IMR-90 (cell line): ENCODE measurements at regions not wholly inside any gene's neighbourhood (a gene's known extent, or its start where the extent isn't known, plus 50 kb on each side); places are given as distances from the start of the nearest gene placed in this dataset.

ENCODE experiments used
- ATAC-seq: fragments of 200-7000 bp; cut with Tn5 transposase; 2 replicates; pipeline ENCODE4 v1.9.1; 2020; ENCODE audit warnings: low read depth, mild to moderate bottlenecking, moderate library complexity
- BruUV-seq: library from RNA; stranded (reverse); fragments of 400-500 nt; replicated peaks from 2 replicates; lab custom pipeline; 2021; lab: Mats Ljungman, UMichigan
- CTCF ChIA-PET: fragments of 300-600 bp; formaldehyde crosslinking; extraction: SDS; loops from one replicate; lab custom pipeline; 2021; ENCODE audit warnings: antibody characterized with exemption; lab: Yijun Ruan, JAX
- POLR2A ChIA-PET: fragments of 300-600 bp; sonication (Branson Sonifier 250); formaldehyde crosslinking; loops from one replicate; lab custom pipeline; 2022; ENCODE audit warnings: antibody characterized with exemption; ENCODE audit not compliant: unreplicated experiment; lab: Charles Lee
- DNase-seq: peaks from one replicate; pipeline ENCODE4 v3.0.0; 2013
- H2AFZ ChIP-seq: replicated peaks from 2 replicates; pipeline ENCODE3; 2013; ENCODE audit warnings: low read length, mild to moderate bottlenecking; ENCODE audit not compliant: poor library complexity
- H2AK5ac ChIP-seq: 2 replicates; pipeline ENCODE4 v1.6.1; 2013; ENCODE audit warnings: low read depth, low read length, inconsistent platforms
- H2AK9ac ChIP-seq: replicated peaks from 2 replicates; pipeline ENCODE3; 2013; ENCODE audit warnings: mild to moderate bottlenecking, low read depth, low read length, moderate library complexity; ENCODE audit not compliant: poor library complexity
- H2BK120ac ChIP-seq: 2 replicates; pipeline ENCODE4 v1.6.1; 2013; ENCODE audit warnings: low read depth, low read length, inconsistent platforms
- H2BK15ac ChIP-seq: 3 replicates; pipeline ENCODE4 v1.6.1; 2013; ENCODE audit warnings: low read depth, low read length, inconsistent platforms
- H2BK20ac ChIP-seq: 2 replicates; pipeline ENCODE4 v1.6.1; 2013; ENCODE audit warnings: low read depth, mild to moderate bottlenecking, inconsistent platforms, low read length, moderate library complexity
- H2BK5ac ChIP-seq: 2 replicates; pipeline ENCODE4 v1.6.1; 2013; ENCODE audit warnings: mild to moderate bottlenecking, low read depth, low read length, inconsistent platforms; ENCODE audit not compliant: poor library complexity, severe bottlenecking
- H3K14ac ChIP-seq: replicated peaks from 2 replicates; pipeline ENCODE4 v1.6.1; 2013; ENCODE audit warnings: low read depth, low read length, inconsistent platforms
- H3K18ac ChIP-seq: 2 replicates; pipeline ENCODE4 v1.6.1; 2013; ENCODE audit warnings: low read depth, low read length, control low read depth
- H3K23ac ChIP-seq: 2 replicates; pipeline ENCODE4 v1.6.1; 2013; ENCODE audit warnings: low read depth, low read length, inconsistent platforms
- H3K27ac ChIP-seq: 2 replicates; pipeline ENCODE4 v1.5.1; 2013; ENCODE audit warnings: mild to moderate bottlenecking, control low read depth, low read length; ENCODE audit not compliant: insufficient read depth
- H3K27me3 ChIP-seq: 2 replicates; pipeline ENCODE4 v1.6.1; 2013; ENCODE audit warnings: low read length; ENCODE audit not compliant: control insufficient read depth, insufficient read depth
- H3K36me3 ChIP-seq: 2 replicates; pipeline ENCODE4 v1.6.1; 2013; ENCODE audit warnings: low read length, mixed read lengths; ENCODE audit not compliant: control insufficient read depth, insufficient read depth
- H3K4ac ChIP-seq: 2 replicates; pipeline ENCODE4 v1.6.1; 2013; ENCODE audit warnings: low read depth, low read length, inconsistent platforms
- H3K4me1 ChIP-seq: 2 replicates; pipeline ENCODE4 v1.6.1; 2013; ENCODE audit warnings: low read length, mixed read lengths; ENCODE audit not compliant: control insufficient read depth, insufficient read depth
- H3K4me2 ChIP-seq: 2 replicates; pipeline ENCODE4 v1.6.1; 2013; ENCODE audit warnings: low read depth, mild to moderate bottlenecking, control low read depth, low read length, moderate library complexity
- H3K4me3 ChIP-seq: 2 replicates; pipeline ENCODE4 v1.5.1; 2013; ENCODE audit warnings: low read depth, mild to moderate bottlenecking, control low read depth, low read length, moderate library complexity; ENCODE audit not compliant: insufficient read depth
- H3K56ac ChIP-seq: 2 replicates; pipeline ENCODE4 v1.6.1; 2013; ENCODE audit warnings: low read length, inconsistent platforms; ENCODE audit not compliant: insufficient read depth; ENCODE audit errors: extremely low read depth
- H3K79me1 ChIP-seq, 2 experiments: 2 replicates each; pipeline ENCODE4 v1.6.1; 2013; ENCODE audit warnings: low read length in 2 of 2, inconsistent platforms in 1 of 2, low read depth in 1 of 2
- H3K9ac ChIP-seq: 2 replicates; pipeline ENCODE4 v1.6.1; 2013; ENCODE audit warnings: low read depth, low read length, control low read depth
- H3K9me1 ChIP-seq: 2 replicates; pipeline ENCODE4 v1.6.1; 2013; ENCODE audit warnings: low read length, inconsistent platforms; ENCODE audit not compliant: insufficient read depth
- H3K9me3 ChIP-seq: 2 replicates; pipeline ENCODE4 v1.6.1; 2013; ENCODE audit warnings: low read length; ENCODE audit not compliant: control insufficient read depth, insufficient read depth
- H4K20me1 ChIP-seq: 2 replicates; pipeline ENCODE4 v1.6.1; 2013; ENCODE audit warnings: low read length, inconsistent platforms; ENCODE audit not compliant: insufficient read depth
- H4K5ac ChIP-seq: 2 replicates; pipeline ENCODE4 v1.6.1; 2013; ENCODE audit warnings: mild to moderate bottlenecking, low read depth, low read length, control low read depth
- H4K8ac ChIP-seq, 2 experiments: 2 replicates each; pipeline ENCODE4 v1.6.1; 2013; ENCODE audit warnings: low read depth in 2 of 2, low read length in 2 of 2, control low read depth in 1 of 2, inconsistent platforms in 1 of 2
- H4K91ac ChIP-seq: 2 replicates; pipeline ENCODE4 v1.6.1; 2013; ENCODE audit warnings: low read depth, low read length, inconsistent platforms; ENCODE audit not compliant: insufficient read depth
- BHLHE40 ChIP-seq: fragments of 150-350 bp; IDR thresholded peaks from 2 replicates; pipeline ENCODE4 v1.6.1; 2016; ENCODE audit warnings: mild to moderate bottlenecking, low read depth, low read length
- CHD1 ChIP-seq: IDR thresholded peaks from 2 replicates; pipeline ENCODE4 v1.6.1; 2012; ENCODE audit warnings: low read depth, low read length, improper control_type of control experiment
- FOS ChIP-seq: fragments of 150-350 bp; IDR thresholded peaks from 2 replicates; pipeline ENCODE4 v1.6.1; 2016; ENCODE audit warnings: low read depth, low read length
- MAFK ChIP-seq: IDR thresholded peaks from 2 replicates; pipeline ENCODE4 v1.6.1; 2012; ENCODE audit warnings: low read depth, low read length, improper control_type of control experiment
- MAZ ChIP-seq: IDR thresholded peaks from 2 replicates; pipeline ENCODE4 v1.6.1; 2012; ENCODE audit warnings: low read depth, mild to moderate bottlenecking, low read length, improper control_type of control experiment, moderate library complexity, borderline replicate concordance
- MXI1 ChIP-seq: IDR thresholded peaks from 2 replicates; pipeline ENCODE4 v1.6.1; 2012; ENCODE audit warnings: low read depth, mild to moderate bottlenecking, low read length, moderate library complexity, borderline replicate concordance
- NFE2L2 ChIP-seq: fragments of 150-350 bp; IDR thresholded peaks from 2 replicates; pipeline ENCODE4 v1.6.1; 2016; ENCODE audit warnings: low read depth, mild to moderate bottlenecking, low read length
- WGBS, 2 experiments: methylation state at CpG; one replicate each; pipeline versions ENCODE4 v1.1.5 to v1.1.7; 2013; ENCODE audit warnings: missing lambda C conversion rate in 2 of 2; ENCODE audit not compliant: insufficient read length in 1 of 2; ENCODE audit errors: extremely low coverage in 2 of 2; 5-methylcytosine and 5-hydroxymethylcytosine counted together
- dilution Hi-C: fragments of 300-500 bp; cut with HindIII; formaldehyde crosslinking; loops from one replicate; pipeline ENCODE4 v1.14.3; 2018; ENCODE audit warnings: low sequenced_read_pairs; ENCODE audit not compliant: unreplicated experiment
- in situ Hi-C: fragments of 300-500 bp; cut with MboI; formaldehyde crosslinking; loops from 3 replicates; pipeline ENCODE4 v1.14.3; 2019; ENCODE audit warnings: low sequenced_read_pairs, inconsistent platforms, mixed read lengths
- intact Hi-C: fragments of 100-400 bp; cut with micrococcal nuclease; formaldehyde crosslinking; loops from 2 replicates; pipeline ENCODE4 v1.10.0; 2022

- dilution Hi-C loops (no loop called here), intact Hi-C loops (no loop called here), in situ Hi-C loops (no loop called here)
- H2BK5ac ChIP-seq: peak overlapping the region; percentile 32
- peaks cover 10% of the 10 kb centered on the region for H3K9me1 ChIP-seq
- H2BK15ac ChIP-seq: no peak overlapping the region
- no peak overlapping the region for H3K23ac ChIP-seq
- no peak overlapping the region for H3K9ac ChIP-seq
- H3K4me2 ChIP-seq: peak overlapping the region; percentile 23; the same call in 1 of the 2 replicates
- peak; percentile 91 for DNase-seq
- peaks cover 57% of the 10 kb centered on the region; the same call in 1 of the 2 replicates for H4K20me1 ChIP-seq
- no peaks in the 10 kb centered on the region for H3K36me3 ChIP-seq
- H3K4me3 ChIP-seq: no peak overlapping the region
- peaks cover 13 to 76% of the 10 kb centered on the region in 2 experiments; a peak in 3 of 4 replicates for H3K79me1 ChIP-seq
- peaks cover 20% of the 10 kb centered on the region for H3K4me1 ChIP-seq
- TF ChIP-seq MAFK (peak; percentile 70), BHLHE40 (no peak), NFE2L2 (no peak), FOS (peak; percentile 31; the same call in 1 of the 2 replicates), MAZ (no peak), MXI1 (no peak), CHD1 (no peak)
- POLR2A ChIA-PET: no interaction called here
- no peak overlapping the region for H2BK120ac ChIP-seq
- H3K4ac ChIP-seq: no peak overlapping the region
- no peak overlapping the region for H4K8ac ChIP-seq
- H4K91ac ChIP-seq: no peak overlapping the region
- no peak overlapping the region for H4K5ac ChIP-seq
- CTCF ChIA-PET: interaction anchor here (0.6 kb wide), 1 partner anchor 12 kb away, joined by 3 read pairs; no protein-coding TSS in a partner anchor
- ATAC-seq: peak; percentile 64
- no peaks in the 10 kb centered on the region for H3K9me3 ChIP-seq
- no TSS peak for BruUV-seq
- no peak overlapping the region for H3K14ac ChIP-seq
- no peak overlapping the region for H3K56ac ChIP-seq
- no peak overlapping the region for H2AK5ac ChIP-seq
- H2BK20ac ChIP-seq: no peak overlapping the region
- H3K27me3 ChIP-seq: no peaks in the 10 kb centered on the region
- no CpG with 5 or more reads among the region's 1 CpG for WGBS, 2 experiments
- H2AFZ ChIP-seq: no peak overlapping the region
- peak overlapping the region; percentile 44; the same call in 1 of the 2 replicates for H3K27ac ChIP-seq
- H2AK9ac ChIP-seq: no peak overlapping the region
- no peak overlapping the region for H3K18ac ChIP-seq
Measured at GRCh38 chr6:56766806-56767178, 124.1 kb upstream of the DST start.
